B cell (primary cell): ENCODE measurements at regions not wholly inside any gene's neighbourhood (a gene's known extent, or its start where the extent isn't known, plus 50 kb on each side); places are given as distances from the start of the nearest gene placed in this dataset.

ENCODE experiments used
- EZH2 ChIP-seq: IDR thresholded peaks from 2 replicates; pipeline ENCODE4 v1.6.1; 2012; ENCODE audit warnings: borderline replicate concordance, low read depth, mild to moderate bottlenecking, moderate library complexity, low read length; ENCODE audit not compliant: insufficient read depth, poor library complexity, severe bottlenecking
- TF ChIP-seq, protein P1 (sequence below): fragments of 200-600 bp; IDR thresholded peaks from one replicate; pipeline ENCODE4 v1.8.0; 2022; ENCODE audit warnings: antibody characterized with exemption, mild to moderate bottlenecking

DNA sequence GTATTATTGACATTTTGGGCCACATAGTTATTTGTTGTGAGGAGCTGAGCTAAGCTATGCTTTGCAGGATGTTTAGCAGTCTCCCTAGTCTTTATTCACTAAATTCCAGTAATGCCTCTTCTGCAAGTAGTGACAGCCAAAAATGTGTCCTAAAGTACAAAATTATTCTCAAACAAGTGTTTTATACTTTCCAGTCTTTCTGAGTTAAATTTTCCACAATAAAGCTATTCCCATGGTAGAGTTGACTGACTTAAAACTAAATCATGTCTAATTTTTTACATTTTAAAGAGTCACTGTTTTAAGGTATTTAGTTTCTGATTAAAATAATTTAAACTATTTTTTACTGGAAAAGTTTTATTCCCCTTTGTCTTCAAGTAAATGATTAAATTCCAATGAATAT is 717.8 kb upstream of the HS3ST5 start:
- TF ChIP-seq, protein P1, sequence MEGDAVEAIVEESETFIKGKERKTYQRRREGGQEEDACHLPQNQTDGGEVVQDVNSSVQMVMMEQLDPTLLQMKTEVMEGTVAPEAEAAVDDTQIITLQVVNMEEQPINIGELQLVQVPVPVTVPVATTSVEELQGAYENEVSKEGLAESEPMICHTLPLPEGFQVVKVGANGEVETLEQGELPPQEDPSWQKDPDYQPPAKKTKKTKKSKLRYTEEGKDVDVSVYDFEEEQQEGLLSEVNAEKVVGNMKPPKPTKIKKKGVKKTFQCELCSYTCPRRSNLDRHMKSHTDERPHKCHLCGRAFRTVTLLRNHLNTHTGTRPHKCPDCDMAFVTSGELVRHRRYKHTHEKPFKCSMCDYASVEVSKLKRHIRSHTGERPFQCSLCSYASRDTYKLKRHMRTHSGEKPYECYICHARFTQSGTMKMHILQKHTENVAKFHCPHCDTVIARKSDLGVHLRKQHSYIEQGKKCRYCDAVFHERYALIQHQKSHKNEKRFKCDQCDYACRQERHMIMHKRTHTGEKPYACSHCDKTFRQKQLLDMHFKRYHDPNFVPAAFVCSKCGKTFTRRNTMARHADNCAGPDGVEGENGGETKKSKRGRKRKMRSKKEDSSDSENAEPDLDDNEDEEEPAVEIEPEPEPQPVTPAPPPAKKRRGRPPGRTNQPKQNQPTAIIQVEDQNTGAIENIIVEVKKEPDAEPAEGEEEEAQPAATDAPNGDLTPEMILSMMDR: no peak
- no peak for TF ChIP-seq EZH2
